OCI-M2 (cell line): ENCODE measurements at regions not wholly inside any gene's neighbourhood (a gene's known extent, or its start where the extent isn't known, plus 50 kb on each side); places are given as distances from the start of the nearest gene placed in this dataset.

Source experiments
- DNase-seq: peaks from one replicate; lab custom pipeline; 2025; ENCODE audit not compliant: unreplicated experiment; lab: John Stamatoyannopoulos, UW

- DNase-seq = no peak
These were observed 382.2 kb downstream of the FUT8 start for GRCh38 chr14:65794674-65795279.

GRCh38 chr14:65798216-65798615 is 385.7 kb downstream of the FUT8 start:
- DNase-seq = no peak

- no peak for DNase-seq
These were observed 388.2 kb downstream of the FUT8 start for GRCh38 chr14:65800694-65801093.

- DNase-seq = no peak
These were observed 389.7 kb downstream of the FUT8 start for GRCh38 chr14:65802196-65802595.

- DNase-seq = no peak
These were observed 391.4 kb downstream of the FUT8 start for GRCh38 chr14:65803885-65804284.

- DNase-seq = no peak
These were observed 392.0 kb downstream of the FUT8 start for GRCh38 chr14:65804439-65805112.

- DNase-seq = no peak
These were observed 392.6 kb downstream of the FUT8 start for GRCh38 chr14:65805113-65805473.

GRCh38 chr14:65808390-65808789 is 395.9 kb downstream of the FUT8 start:
- no peak for DNase-seq

GRCh38 chr14:65810322-65810721 is 397.8 kb downstream of the FUT8 start:
- DNase-seq = no peak

GRCh38 chr14:65813760-65814384 is 401.3 kb downstream of the FUT8 start:
- DNase-seq = no peak

- DNase-seq = no peak
These were observed 402.6 kb downstream of the FUT8 start for GRCh38 chr14:65815127-65815526.

GRCh38 chr14:65817011-65817410 is 404.5 kb downstream of the FUT8 start:
- DNase-seq = no peak

- no peak for DNase-seq
These were observed 407.0 kb downstream of the FUT8 start for GRCh38 chr14:65819569-65819968.

GRCh38 chr14:65821224-65821753 is 408.8 kb downstream of the FUT8 start:
- no peak for DNase-seq

GRCh38 chr14:65824285-65824977 is 411.9 kb downstream of the FUT8 start:
- no peak for DNase-seq

GRCh38 chr14:65824978-65825299 is 412.4 kb downstream of the FUT8 start:
- DNase-seq = no peak

GRCh38 chr14:65826946-65827345 is 414.4 kb downstream of the FUT8 start:
- no peak for DNase-seq

- DNase-seq = no peak
These were observed 415.0 kb downstream of the FUT8 start for GRCh38 chr14:65827520-65827919.

- no peak for DNase-seq
These were observed 415.9 kb downstream of the FUT8 start for GRCh38 chr14:65828396-65828795.

GRCh38 chr14:65832431-65833266 is 420.1 kb downstream of the FUT8 start:
- no peak for DNase-seq

GRCh38 chr14:65833267-65833880 is 420.8 kb downstream of the FUT8 start:
- no peak for DNase-seq
